ENCODE measurements at regions not wholly inside any gene's neighbourhood (a gene's known extent, or its start where the extent isn't known, plus 50 kb on each side); places are given as distances from the start of the nearest gene placed in this dataset.

- Histone ChIP-seq H3K27ac (no peak overlapping the region), H3K4me2 (no peak overlapping the region), H3F3A (ENCODE audit: low read depth) (no peaks in the 10 kb centered on the region), H3K9me3 (ENCODE audit: low read depth) (no peaks in the 10 kb centered on the region), H3K36me3 (no peaks in the 10 kb centered on the region), H3K79me2 (ENCODE audit: low read depth) (no peaks in the 10 kb centered on the region), H3K27me3 (no peaks in the 10 kb centered on the region), H2AFZ (replicated peaks) (no peak overlapping the region), H4K20me1 (ENCODE audit: low read depth) (no peaks in the 10 kb centered on the region), H3K9ac (no peak overlapping the region), H3K4me1 (no peaks in the 10 kb centered on the region), H3K4me3 (no peak overlapping the region)
- no peak for DNase-seq (ENCODE audit: low spot score)
- H3K9me3 Mint-ChIP-seq, result no peaks in the 10 kb centered on the region
- H3K4me1 Mint-ChIP-seq, result no peaks in the 10 kb centered on the region
- H3K4me3 Mint-ChIP-seq, result no peak overlapping the region
- TF ChIP-seq EZH2 (IDR thresholded peaks at IDR 0.05), result no peak
- TF ChIP-seq, protein P1, sequence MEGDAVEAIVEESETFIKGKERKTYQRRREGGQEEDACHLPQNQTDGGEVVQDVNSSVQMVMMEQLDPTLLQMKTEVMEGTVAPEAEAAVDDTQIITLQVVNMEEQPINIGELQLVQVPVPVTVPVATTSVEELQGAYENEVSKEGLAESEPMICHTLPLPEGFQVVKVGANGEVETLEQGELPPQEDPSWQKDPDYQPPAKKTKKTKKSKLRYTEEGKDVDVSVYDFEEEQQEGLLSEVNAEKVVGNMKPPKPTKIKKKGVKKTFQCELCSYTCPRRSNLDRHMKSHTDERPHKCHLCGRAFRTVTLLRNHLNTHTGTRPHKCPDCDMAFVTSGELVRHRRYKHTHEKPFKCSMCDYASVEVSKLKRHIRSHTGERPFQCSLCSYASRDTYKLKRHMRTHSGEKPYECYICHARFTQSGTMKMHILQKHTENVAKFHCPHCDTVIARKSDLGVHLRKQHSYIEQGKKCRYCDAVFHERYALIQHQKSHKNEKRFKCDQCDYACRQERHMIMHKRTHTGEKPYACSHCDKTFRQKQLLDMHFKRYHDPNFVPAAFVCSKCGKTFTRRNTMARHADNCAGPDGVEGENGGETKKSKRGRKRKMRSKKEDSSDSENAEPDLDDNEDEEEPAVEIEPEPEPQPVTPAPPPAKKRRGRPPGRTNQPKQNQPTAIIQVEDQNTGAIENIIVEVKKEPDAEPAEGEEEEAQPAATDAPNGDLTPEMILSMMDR (IDR thresholded peaks at IDR 0.05), result no peak
- TF ChIP-seq EZH2phosphoT487 (IDR thresholded peaks at IDR 0.05), result no peak
- no peak overlapping the region for H3K27ac Mint-ChIP-seq
- no peaks in the 10 kb centered on the region for H3K36me3 Mint-ChIP-seq
- peaks cover 3% of the 10 kb centered on the region for H3K27me3 Mint-ChIP-seq (ENCODE audit: insufficient read depth, low read depth)
Measured at GRCh38 chr6:137722749-137723272, 144.2 kb upstream of the TNFAIP3 start.

GRCh38 chr6:137723273-137724017, 143.6 kb upstream of the TNFAIP3 start:
- H3K27ac ChIP-seq, result no peak overlapping the region
- Mint-ChIP-seq H3K9me3 (no peaks in the 10 kb centered on the region), H3K4me1 (no peaks in the 10 kb centered on the region), H3K36me3 (no peaks in the 10 kb centered on the region), H3K27me3 (ENCODE audit: insufficient read depth, low read depth) (peaks cover 3% of the 10 kb centered on the region), H3K27ac (no peak overlapping the region), H3K4me3 (no peak overlapping the region)
- H3K9me3 ChIP-seq (ENCODE audit: low read depth), result no peaks in the 10 kb centered on the region
- no peaks in the 10 kb centered on the region for H4K20me1 ChIP-seq (ENCODE audit: low read depth)
- DNase-seq (ENCODE audit: low spot score), result no peak
- H2AFZ ChIP-seq (replicated peaks), result no peak overlapping the region
- H3F3A ChIP-seq (ENCODE audit: low read depth), result no peaks in the 10 kb centered on the region
- no peak overlapping the region for H3K4me3 ChIP-seq
- TF ChIP-seq EZH2 (IDR thresholded peaks at IDR 0.05) (no peak), EZH2phosphoT487 (IDR thresholded peaks at IDR 0.05) (no peak)
- TF ChIP-seq, protein P1 (IDR thresholded peaks at IDR 0.05), result no peak
- H3K27me3 ChIP-seq, result no peaks in the 10 kb centered on the region
- peaks cover 3% of the 10 kb centered on the region for H3K4me1 ChIP-seq
- no peaks in the 10 kb centered on the region for H3K36me3 ChIP-seq
- no peaks in the 10 kb centered on the region for H3K79me2 ChIP-seq (ENCODE audit: low read depth)
- H3K9ac ChIP-seq, result no peak overlapping the region
- no peak overlapping the region for H3K4me2 ChIP-seq

GRCh38 chr6:137724018-137724403, 143.0 kb upstream of the TNFAIP3 start:
- peaks cover 3% of the 10 kb centered on the region for H3K27me3 Mint-ChIP-seq (ENCODE audit: insufficient read depth, low read depth)
- Histone ChIP-seq H3K4me2 (no peak overlapping the region), H3K27ac (no peak overlapping the region), H4K20me1 (ENCODE audit: low read depth) (no peaks in the 10 kb centered on the region), H3K9me3 (ENCODE audit: low read depth) (no peaks in the 10 kb centered on the region), H3F3A (ENCODE audit: low read depth) (no peaks in the 10 kb centered on the region), H3K4me1 (peaks cover 8% of the 10 kb centered on the region), H3K9ac (no peak overlapping the region), H3K79me2 (ENCODE audit: low read depth) (no peaks in the 10 kb centered on the region), H3K4me3 (no peak overlapping the region), H2AFZ (replicated peaks) (no peak overlapping the region), H3K27me3 (no peaks in the 10 kb centered on the region), H3K36me3 (no peaks in the 10 kb centered on the region)
- H3K4me3 Mint-ChIP-seq, result no peak overlapping the region
- H3K4me1 Mint-ChIP-seq, result peaks cover 4% of the 10 kb centered on the region
- no peak for DNase-seq (ENCODE audit: low spot score)
- H3K36me3 Mint-ChIP-seq, result no peaks in the 10 kb centered on the region
- TF ChIP-seq, protein P1 (IDR thresholded peaks at IDR 0.05), result no peak
- TF ChIP-seq EZH2 (IDR thresholded peaks at IDR 0.05) (no peak), EZH2phosphoT487 (IDR thresholded peaks at IDR 0.05) (no peak)
- no peaks in the 10 kb centered on the region for H3K9me3 Mint-ChIP-seq
- no peak overlapping the region for H3K27ac Mint-ChIP-seq

All from neural progenitor cell (in vitro differentiated cells).